ENCODE measurements at regions not wholly inside any gene's neighbourhood (a gene's known extent, or its start where the extent isn't known, plus 50 kb on each side); places are given as distances from the start of the nearest gene placed in this dataset.
A peak's percentile ranks its signal among the peaks of the same experiment; 100 is the strongest.

GRCh38 chrX:155767051-155767875 is 113.9 kb upstream of the VAMP7 start:
- no peak for TF ChIP-seq CTCF (IDR thresholded peaks at IDR 0.05; ENCODE audit: low read depth, low read length, missing control alignments)
- peak; percentile 42 for DNase-seq (ENCODE audit: low read depth)
- in situ Hi-C loops (cut with HindIII; ENCODE audit: low sequenced_read_pairs), result no loop called here
- H3K4me3 ChIP-seq (ENCODE audit: low read depth, low read length), result peak overlapping the region; percentile 54

DNA sequence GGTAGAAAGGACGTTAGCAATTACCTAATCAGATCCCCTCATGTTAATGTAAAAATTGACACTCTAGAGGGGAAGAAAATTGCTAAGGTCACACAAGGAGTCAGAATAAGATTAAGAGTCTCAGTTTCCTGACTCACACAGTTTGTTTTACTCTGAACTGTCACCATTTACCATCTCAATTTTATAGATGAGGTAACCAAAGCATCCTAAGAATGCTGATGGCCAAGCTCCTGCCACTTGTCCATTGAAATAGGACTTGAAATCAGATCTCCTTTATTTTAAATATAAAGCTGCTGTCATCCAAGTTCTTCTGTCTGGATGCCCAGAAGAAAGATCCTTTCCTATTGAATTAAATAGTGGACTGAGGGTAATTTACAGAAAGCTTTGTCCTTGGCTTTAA is 114.8 kb upstream of the VAMP7 start:
- no peak for DNase-seq (ENCODE audit: low read depth)
- in situ Hi-C loops (cut with HindIII; ENCODE audit: low sequenced_read_pairs), result no loop called here

GRCh38 chrX:155761185-155761584 is 120.0 kb upstream of the VAMP7 start:
- DNase-seq (ENCODE audit: low read depth), result no peak
- TF ChIP-seq CTCF (IDR thresholded peaks at IDR 0.05; ENCODE audit: low read depth, low read length, missing control alignments), result no peak
- in situ Hi-C loops (cut with HindIII; ENCODE audit: low sequenced_read_pairs), result no loop called here
- H3K4me3 ChIP-seq (ENCODE audit: low read depth, low read length), result no peak overlapping the region

More for the DNA sequence above, 114.8 kb upstream of the VAMP7 start:
- TF ChIP-seq CTCF (IDR thresholded peaks at IDR 0.05; ENCODE audit: low read depth, low read length, missing control alignments), result no peak
- no peak overlapping the region for H3K4me3 ChIP-seq (ENCODE audit: low read depth, low read length)

- DNase-seq (ENCODE audit: low read depth), result no peak
- no peak for TF ChIP-seq CTCF (IDR thresholded peaks at IDR 0.05; ENCODE audit: low read depth, low read length, missing control alignments)
- no peak overlapping the region for H3K4me3 ChIP-seq (ENCODE audit: low read depth, low read length)
- in situ Hi-C loops (cut with HindIII; ENCODE audit: low sequenced_read_pairs), result no loop called here
Observed at GRCh38 chrX:155757046-155757759, 123.9 kb upstream of the VAMP7 start.

- TF ChIP-seq CTCF (IDR thresholded peaks at IDR 0.05; ENCODE audit: low read depth, low read length, missing control alignments), result no peak
- DNase-seq (ENCODE audit: low read depth), result no peak
- H3K4me3 ChIP-seq (ENCODE audit: low read depth, low read length), result no peak overlapping the region
- in situ Hi-C loops (cut with HindIII; ENCODE audit: low sequenced_read_pairs), result no loop called here
Observed at GRCh38 chrX:155755706-155756337, 125.3 kb upstream of the VAMP7 start.

GRCh38 chrX:155751131-155751530 is 130.0 kb upstream of the VAMP7 start:
- H3K4me3 ChIP-seq (ENCODE audit: low read depth, low read length), result no peak overlapping the region
- no peak for DNase-seq (ENCODE audit: low read depth)
- no peak for TF ChIP-seq CTCF (IDR thresholded peaks at IDR 0.05; ENCODE audit: low read depth, low read length, missing control alignments)
- in situ Hi-C loops (cut with HindIII; ENCODE audit: low sequenced_read_pairs), result no loop called here

All from astrocyte of the cerebellum (primary cell).